ENCODE measurements at regions not wholly inside any gene's neighbourhood (a gene's known extent, or its start where the extent isn't known, plus 50 kb on each side); places are given as distances from the start of the nearest gene placed in this dataset.

GRCh38 chr9:104984542-104984941 lies 56.6 kb upstream of the ABCA1 start:
- TF ChIP-seq, protein P1, sequence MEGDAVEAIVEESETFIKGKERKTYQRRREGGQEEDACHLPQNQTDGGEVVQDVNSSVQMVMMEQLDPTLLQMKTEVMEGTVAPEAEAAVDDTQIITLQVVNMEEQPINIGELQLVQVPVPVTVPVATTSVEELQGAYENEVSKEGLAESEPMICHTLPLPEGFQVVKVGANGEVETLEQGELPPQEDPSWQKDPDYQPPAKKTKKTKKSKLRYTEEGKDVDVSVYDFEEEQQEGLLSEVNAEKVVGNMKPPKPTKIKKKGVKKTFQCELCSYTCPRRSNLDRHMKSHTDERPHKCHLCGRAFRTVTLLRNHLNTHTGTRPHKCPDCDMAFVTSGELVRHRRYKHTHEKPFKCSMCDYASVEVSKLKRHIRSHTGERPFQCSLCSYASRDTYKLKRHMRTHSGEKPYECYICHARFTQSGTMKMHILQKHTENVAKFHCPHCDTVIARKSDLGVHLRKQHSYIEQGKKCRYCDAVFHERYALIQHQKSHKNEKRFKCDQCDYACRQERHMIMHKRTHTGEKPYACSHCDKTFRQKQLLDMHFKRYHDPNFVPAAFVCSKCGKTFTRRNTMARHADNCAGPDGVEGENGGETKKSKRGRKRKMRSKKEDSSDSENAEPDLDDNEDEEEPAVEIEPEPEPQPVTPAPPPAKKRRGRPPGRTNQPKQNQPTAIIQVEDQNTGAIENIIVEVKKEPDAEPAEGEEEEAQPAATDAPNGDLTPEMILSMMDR (IDR thresholded peaks at IDR 0.05), result no peak
- TF ChIP-seq TAF1 (IDR thresholded peaks at IDR 0.05; ENCODE audit: borderline replicate concordance, low read depth, low read length), result no peak
- TF ChIP-seq, protein P2, sequence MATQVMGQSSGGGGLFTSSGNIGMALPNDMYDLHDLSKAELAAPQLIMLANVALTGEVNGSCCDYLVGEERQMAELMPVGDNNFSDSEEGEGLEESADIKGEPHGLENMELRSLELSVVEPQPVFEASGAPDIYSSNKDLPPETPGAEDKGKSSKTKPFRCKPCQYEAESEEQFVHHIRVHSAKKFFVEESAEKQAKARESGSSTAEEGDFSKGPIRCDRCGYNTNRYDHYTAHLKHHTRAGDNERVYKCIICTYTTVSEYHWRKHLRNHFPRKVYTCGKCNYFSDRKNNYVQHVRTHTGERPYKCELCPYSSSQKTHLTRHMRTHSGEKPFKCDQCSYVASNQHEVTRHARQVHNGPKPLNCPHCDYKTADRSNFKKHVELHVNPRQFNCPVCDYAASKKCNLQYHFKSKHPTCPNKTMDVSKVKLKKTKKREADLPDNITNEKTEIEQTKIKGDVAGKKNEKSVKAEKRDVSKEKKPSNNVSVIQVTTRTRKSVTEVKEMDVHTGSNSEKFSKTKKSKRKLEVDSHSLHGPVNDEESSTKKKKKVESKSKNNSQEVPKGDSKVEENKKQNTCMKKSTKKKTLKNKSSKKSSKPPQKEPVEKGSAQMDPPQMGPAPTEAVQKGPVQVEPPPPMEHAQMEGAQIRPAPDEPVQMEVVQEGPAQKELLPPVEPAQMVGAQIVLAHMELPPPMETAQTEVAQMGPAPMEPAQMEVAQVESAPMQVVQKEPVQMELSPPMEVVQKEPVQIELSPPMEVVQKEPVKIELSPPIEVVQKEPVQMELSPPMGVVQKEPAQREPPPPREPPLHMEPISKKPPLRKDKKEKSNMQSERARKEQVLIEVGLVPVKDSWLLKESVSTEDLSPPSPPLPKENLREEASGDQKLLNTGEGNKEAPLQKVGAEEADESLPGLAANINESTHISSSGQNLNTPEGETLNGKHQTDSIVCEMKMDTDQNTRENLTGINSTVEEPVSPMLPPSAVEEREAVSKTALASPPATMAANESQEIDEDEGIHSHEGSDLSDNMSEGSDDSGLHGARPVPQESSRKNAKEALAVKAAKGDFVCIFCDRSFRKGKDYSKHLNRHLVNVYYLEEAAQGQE (IDR thresholded peaks at IDR 0.05; ENCODE audit: low read depth, low read length), result no peak
- no peak for TF ChIP-seq RFX5 (IDR thresholded peaks at IDR 0.05; ENCODE audit: low read length)
- no peak for TF ChIP-seq RXRA (IDR thresholded peaks at IDR 0.05; ENCODE audit: borderline replicate concordance, low read depth)
- TF ChIP-seq USF2 (IDR thresholded peaks at IDR 0.05; ENCODE audit: borderline replicate concordance, low read depth, low read length), result no peak
- TF ChIP-seq NRF1 (IDR thresholded peaks at IDR 0.05; ENCODE audit: low read depth, low read length), result no peak
- TF ChIP-seq POLR2AphosphoS5 (IDR thresholded peaks at IDR 0.05; ENCODE audit: low read depth, low read length), result no peak
- no peak for TF ChIP-seq EZH2phosphoT487 (IDR thresholded peaks at IDR 0.05; ENCODE audit: borderline replicate concordance, low read depth)
- no peak for TF ChIP-seq ELF1 (IDR thresholded peaks at IDR 0.05)
